ENCODE measurements at regions not wholly inside any gene's neighbourhood (a gene's known extent, or its start where the extent isn't known, plus 50 kb on each side); places are given as distances from the start of the nearest gene placed in this dataset.

GRCh38 chr4:63430105-63430504, 979.1 kb downstream of the TECRL start:
- H3K4me3 ChIP-seq (replicated peaks in 1 of 3; ENCODE audit: insufficient read depth in 1 of 3, low read depth in 2 of 3, low read length in 3 of 3): no peak overlapping the region
- no TSS peak for BruUV-seq (replicated peaks)
- no peaks in the 10 kb centered on the region for H3K4me1 ChIP-seq (ENCODE audit: insufficient read depth, low read length)
- no peak overlapping the region for H3K27ac ChIP-seq (ENCODE audit: extremely low read length, insufficient read depth, low read length)
- no peaks in the 10 kb centered on the region for H3K9me3 ChIP-seq (ENCODE audit: low read length)
- intact Hi-C loops (cut with micrococcal nuclease; ENCODE audit: unreplicated experiment): no loop called here
- no peaks in the 10 kb centered on the region for H3K36me3 ChIP-seq (replicated peaks in 1 of 2; ENCODE audit: control insufficient read depth in 1 of 2, insufficient read depth in 2 of 2, low read length in 2 of 2)
- no peak overlapping the region for H2AFZ ChIP-seq (ENCODE audit: low read length)
- no peaks in the 10 kb centered on the region for H4K20me1 ChIP-seq (ENCODE audit: insufficient read depth, low read length)
- H3K9ac ChIP-seq (ENCODE audit: insufficient read depth, low read depth, low read length): no peak overlapping the region
- POLR2A ChIA-PET: no interaction called here
- FAIRE-seq: no peak
- WGBS (ENCODE audit: low lambda C conversion rate): 0% methylated on average over 1 of the region's 1 CpG
- no peaks in the 10 kb centered on the region for H3K27me3 ChIP-seq (ENCODE audit: control insufficient read depth in 1 of 2, insufficient read depth in 2 of 2, low read length in 2 of 2)
- CTCF ChIA-PET (ENCODE audit: low intra/inter-chr PET ratio, low total read pairs): no interaction called here
- in situ Hi-C loops (cut with HindIII; ENCODE audit: extremely low pct_ligation_motif_present, low pct_unique_long_range_greater_than_20kb): no loop called here
- H3K4me2 ChIP-seq (ENCODE audit: low read depth, low read length): no peak overlapping the region
- no peak for ATAC-seq
- no peak for DNase-seq (ENCODE audit: low spot score)
- no peaks in the 10 kb centered on the region for H3K79me2 ChIP-seq (ENCODE audit: insufficient read depth, low read length)
- TF ChIP-seq SNAPC2 (CRISPR knock-in tag; IDR thresholded peaks at IDR 0.05) (no peak), ZNF24 (IDR thresholded peaks at IDR 0.05) (no peak), ZNF263 (CRISPR knock-in tag; IDR thresholded peaks at IDR 0.05) (no peak), EHMT2 (IDR thresholded peaks at IDR 0.05; ENCODE audit: borderline replicate concordance, low read depth, low read length) (no peak), RBM39 (IDR thresholded peaks at IDR 0.05; ENCODE audit: low read depth, low read length, poor library complexity, severe bottlenecking) (no peak), HES4 (CRISPR knock-in tag; IDR thresholded peaks at IDR 0.05; ENCODE audit: borderline replicate concordance) (no peak), PRDM10 (CRISPR knock-in tag; IDR thresholded peaks at IDR 0.05; ENCODE audit: low read depth) (no peak), KDM2A (CRISPR knock-in tag; IDR thresholded peaks at IDR 0.05; ENCODE audit: borderline replicate concordance, low read depth) (no peak), CHD4 (IDR thresholded peaks at IDR 0.05; ENCODE audit: borderline replicate concordance, low read length) (no peak), ZNF407 (CRISPR knock-in tag; IDR thresholded peaks at IDR 0.05; ENCODE audit: not compliant biosample characterization) (no peak), EZH2 (conservative IDR thresholded peaks at IDR 0.05; ENCODE audit: low read depth, low read length) (no peak)

Data from HepG2 (cell line).